HG02973 (cell line): ENCODE measurements at regions not wholly inside any gene's neighbourhood (a gene's known extent, or its start where the extent isn't known, plus 50 kb on each side); places are given as distances from the start of the nearest gene placed in this dataset.

Experiments
- ATAC-seq: cut with Tn5 transposase; IDR thresholded peaks from one replicate; pipeline ENCODE4 v1.9.1; 2021; ENCODE audit warnings: moderate library complexity; ENCODE audit not compliant: unreplicated experiment

DNA sequence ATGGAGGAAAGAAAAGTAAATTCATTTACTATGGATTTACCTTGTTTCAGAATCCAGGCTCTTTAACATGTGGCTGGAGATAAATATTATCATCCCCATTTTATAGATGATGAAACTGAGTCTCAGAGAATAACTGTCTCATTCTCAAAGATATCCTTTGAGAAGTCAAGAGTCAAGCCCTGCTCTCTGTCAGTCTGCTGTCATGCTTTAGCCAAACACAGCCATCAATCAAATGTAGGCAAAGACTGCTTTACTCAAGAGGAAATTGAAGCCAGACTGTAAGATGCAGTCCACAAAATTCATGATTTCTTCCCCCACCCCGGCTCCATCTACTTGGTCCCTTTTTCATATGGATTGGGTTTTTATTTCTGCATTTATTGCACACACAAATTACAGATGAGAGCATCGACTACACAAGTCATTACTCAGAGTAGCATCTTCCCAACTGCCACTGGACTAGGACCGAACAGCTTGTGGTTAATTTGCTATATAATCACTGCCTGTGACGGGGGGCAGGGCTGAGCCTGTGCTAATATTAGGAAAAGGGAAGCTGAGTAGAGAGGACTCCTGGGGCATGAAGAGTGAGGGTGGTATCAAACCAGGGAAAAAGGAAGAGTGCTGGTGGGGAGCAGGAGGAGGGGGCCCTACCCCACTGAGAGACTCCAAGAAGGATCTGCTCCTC, 102.7 kb upstream of the TOP1 start:
- ATAC-seq, result no peak

DNA sequence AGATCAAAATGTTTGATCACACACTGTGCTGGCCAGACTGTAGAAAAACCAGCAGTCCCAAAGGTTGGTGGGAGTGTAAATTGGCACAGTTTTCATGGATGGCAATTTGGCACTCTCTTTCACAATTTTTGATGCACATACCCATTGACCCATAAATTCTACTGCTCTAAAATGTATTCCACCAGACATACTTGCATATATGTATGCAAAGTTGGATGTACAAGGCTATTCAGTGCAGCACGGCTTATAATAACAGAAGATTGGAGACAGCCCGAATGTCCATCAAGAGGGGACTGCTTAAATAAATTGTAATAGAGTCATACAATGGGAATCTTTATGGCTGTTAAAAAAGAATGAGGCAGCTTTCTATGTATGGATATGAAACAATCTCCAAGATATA, 101.7 kb upstream of the TOP1 start:
- no peak for ATAC-seq

DNA sequence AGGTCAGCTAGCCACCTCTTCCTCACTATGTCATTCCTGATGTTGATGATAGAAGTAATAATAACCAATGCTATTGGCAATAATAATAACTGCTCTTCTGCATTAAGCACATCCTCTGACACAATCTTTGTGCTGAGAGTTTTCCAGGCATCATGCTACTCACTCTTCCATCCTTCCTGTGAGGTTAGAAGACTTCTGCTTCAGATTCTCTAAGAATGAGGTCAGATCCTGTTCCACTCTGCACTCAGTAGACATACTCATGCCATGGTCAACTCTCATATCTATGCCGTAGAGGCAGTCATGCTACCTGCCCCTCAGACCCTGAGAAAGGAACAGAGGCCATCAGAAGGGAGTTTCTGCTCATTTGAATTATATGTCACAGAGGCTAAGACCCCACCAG, 98.1 kb upstream of the TOP1 start:
- no peak for ATAC-seq

DNA sequence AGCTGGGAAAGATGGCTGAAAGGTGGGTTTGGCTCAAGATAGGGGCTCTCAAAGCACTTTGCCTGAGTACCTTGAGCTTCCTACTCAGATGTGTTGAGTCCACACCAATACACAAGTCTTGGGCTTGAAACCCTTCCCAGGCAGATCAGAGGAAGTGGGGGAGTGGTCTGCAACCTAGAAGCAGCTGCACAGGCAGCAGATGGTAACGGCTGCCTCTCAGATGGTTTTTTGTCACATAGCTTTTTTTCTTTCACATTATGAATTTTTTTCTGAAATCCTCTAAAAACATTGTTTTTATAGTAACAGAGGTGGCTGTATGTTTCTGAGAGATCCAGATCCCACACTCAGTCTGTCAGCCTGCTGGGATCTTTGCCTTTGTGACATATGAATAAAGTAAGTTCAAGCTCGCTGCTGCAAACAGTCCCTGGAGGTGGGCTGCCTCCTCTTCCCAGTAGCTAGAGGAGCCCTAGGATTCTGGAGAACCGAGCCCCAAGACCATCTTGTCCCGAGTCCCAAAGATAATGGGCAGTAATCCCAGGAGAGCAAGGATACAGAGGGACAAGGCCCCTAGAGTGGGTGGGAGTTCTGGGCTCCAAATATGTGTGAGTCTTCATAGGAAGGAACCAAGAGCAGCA, 97.1 kb upstream of the TOP1 start:
- no peak for ATAC-seq

DNA sequence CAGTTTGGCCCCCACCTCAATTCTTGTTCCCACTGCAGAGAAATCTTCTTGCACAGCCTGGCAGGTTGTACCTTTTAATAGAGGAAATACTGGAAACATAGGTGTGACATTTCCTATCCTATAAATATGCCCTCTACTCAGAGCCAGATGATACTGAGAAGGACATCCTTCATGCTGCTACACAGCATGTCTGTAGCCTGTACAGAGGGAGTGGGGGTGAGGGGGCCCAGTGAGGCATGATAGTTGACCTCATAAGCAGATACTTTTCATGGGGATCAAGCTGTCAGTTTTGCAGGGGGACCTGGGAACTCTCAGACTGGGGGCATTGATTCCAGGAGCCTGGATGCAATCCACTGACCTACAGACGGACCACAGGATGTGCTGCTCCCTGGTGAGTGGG, 96.2 kb upstream of the TOP1 start:
- no peak for ATAC-seq

DNA sequence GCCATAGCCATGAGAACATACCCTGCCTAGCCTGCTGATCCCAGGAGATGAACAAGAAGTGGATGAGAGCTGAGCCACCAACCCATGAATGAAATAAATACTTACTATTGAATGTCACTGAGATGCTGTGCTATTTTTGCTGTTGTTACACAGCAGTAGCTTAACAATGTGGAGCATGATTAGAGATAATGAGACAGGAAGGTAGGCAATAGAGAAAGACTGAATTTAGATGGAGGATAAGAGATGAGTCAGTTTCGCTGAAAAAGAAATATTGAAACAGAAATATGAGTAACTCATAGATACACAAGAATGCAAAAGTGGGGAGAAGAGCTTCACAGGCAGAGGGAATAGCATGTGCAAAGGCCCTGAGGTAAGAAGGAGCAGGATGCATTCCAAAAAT, 94.9 kb upstream of the TOP1 start:
- no peak for ATAC-seq

DNA sequence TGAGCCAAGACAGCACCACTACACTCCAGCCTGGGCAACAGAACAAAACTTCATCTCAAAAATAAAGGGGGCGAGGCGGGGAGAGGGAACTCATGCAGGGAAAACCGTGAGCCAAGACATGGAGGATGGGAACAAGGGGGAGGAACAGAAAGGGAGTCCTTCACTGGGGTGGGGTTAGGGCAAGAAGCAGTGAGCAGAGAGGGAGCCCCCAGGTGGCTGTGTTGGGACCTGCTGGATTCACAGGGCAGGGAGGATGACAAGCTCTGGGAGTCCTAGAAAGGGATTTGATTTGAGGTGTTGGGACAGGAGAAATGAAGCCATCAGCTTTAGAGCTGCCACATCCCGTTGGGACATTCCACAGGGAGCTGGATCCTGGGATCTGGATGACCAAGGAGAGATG, 90.6 kb upstream of the TOP1 start:
- ATAC-seq, result no peak

DNA sequence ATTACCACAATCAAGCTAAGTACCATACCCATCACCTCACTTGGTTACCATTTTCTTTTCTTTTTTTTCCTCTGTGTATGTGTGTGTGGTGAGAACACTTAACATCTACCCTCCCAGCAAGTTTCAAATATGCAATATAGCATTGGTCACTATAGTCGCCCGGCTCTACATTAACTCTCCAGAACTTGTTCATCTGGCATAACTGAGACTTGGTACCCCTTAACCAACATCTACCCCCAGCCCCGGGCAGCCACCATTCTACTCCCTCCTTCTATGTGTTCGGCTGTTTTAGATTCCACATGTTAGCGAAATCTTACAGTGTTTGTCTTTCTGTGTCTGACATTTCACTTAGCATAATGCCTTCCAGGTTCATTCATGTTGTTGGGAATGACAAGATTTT, 89.0 kb upstream of the TOP1 start:
- ATAC-seq, result no peak

DNA sequence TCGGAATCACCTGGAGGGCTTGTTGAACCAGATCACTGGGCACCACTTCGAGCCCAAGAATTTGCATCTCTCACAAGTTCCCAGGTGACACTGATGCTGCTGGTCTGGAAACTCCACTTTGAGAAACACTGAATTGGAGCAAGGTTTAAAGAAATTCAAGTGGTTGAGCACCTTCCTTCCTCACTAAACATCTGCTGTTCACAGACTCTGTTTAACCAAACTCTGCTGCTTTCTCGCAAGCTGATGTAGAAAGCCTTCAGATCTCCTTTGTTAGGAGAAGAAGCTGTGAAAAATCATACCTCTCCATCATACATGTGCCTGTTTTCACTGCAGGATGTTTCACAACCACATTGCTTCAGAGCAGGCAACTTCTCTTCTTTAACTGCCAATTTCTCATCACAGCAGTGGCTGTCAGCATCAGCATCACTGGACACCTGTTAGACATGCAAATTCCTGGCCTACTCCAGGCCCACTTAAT, 87.5 kb upstream of the TOP1 start:
- no peak for ATAC-seq

DNA sequence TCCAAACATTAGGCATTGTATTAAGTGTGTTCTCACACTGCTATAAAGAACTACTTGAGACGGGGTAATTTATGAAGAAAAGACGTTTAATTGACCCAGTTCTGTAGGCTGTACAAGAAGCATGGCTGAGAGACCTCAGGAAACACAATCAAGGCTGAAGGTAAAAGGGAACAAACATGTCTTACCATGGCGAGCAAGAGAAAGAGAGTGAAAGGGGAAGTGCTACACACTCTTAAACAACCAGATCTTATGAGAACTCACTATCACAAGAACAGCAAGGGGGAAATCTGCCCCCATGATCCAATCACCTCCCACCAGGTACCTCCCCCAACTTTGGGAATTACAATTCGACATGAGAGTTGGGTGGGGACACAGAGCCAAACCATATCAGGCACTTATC, 86.6 kb upstream of the TOP1 start:
- ATAC-seq, result no peak

DNA sequence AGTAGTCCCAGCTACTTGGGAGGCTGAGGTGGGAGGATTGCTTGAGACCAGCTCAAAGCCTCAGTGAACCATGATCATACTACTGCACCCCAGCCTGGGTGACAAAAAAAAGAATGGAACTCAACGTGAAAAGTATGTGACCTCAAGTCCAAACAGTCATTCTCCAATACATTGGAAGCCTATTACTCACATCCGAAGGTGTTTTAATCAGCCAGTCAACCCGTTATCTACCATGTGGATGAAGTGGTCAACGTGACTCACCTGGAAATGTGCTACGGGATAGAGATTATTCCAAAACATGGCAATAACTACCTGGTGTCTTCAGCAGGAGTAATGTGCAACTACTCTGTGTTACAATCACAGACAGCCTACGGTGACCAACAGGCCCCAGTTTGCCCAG, 85.8 kb upstream of the TOP1 start:
- ATAC-seq, result no peak

DNA sequence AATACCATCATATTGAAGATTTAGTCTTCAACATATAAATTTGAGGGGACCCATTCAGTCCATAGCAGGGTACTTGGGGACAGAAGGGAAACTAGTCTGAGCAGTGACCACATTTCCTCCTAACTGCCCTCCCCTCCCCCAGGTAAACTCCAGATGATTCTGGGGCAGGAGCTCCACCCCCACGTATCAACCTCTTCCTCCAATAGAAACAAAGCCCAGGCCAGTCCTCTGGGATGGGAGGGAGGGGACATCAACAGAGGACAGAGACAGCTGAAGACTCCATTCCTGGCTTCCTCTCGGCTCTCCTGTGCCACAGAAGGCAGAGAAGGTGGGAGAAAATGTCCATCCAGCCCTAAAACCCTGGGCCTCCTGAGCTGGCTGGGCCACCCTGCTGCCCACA, 85.0 kb upstream of the TOP1 start:
- no peak for ATAC-seq

DNA sequence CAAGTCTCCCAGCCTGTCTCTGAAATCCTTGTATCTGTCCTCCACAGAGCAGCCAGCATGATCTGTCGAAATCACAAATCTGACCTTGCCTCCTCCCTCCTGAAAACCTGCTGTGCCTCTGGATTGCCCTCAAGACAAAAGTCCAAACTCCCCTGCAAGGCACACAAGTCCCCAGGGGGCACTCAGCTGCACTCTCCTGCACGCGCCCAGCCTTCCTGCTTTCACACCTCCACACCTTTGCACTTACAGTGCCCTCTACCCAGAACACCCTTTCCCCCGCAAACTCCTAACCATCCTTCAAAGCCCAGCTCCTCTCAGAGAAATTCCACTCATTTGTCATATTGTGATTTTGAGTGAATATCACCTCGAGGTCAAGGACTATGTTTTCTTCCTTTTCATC, 83.4 kb upstream of the TOP1 start:
- no peak for ATAC-seq

DNA sequence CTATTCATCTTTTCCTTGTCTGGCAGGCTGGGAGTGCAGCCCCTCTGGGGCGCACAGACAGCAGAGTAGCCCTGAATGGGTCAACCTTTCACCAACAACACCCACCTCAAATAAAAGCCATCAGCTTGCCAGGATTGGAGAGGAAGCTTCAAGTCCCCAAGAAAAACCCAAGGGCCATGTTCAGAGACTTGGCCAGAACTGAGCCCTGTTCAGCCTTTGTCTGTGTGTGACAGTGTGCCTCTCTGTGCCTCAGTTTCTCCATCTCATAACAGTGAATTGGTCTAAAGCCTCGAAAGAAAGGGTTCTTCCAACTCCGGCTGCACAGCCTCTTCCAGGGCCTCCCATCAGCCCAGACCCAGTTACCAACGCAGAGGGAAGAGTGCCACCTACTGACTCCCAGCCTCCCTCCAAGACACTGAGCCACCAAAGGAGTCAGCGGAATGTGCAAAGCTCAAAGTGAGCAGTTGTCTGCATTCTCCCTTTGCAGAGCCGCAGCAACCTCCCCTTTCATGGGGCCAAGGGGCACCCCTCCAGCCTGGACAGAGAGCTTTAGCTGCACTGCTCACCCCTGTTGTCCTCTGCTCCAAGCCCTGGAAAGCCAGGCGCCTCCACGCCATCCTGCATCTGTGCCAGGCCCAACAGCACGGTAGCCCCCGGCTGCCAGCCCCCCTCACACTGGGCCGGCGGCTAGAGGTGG, 82.7 kb upstream of the TOP1 start:
- no peak for ATAC-seq

DNA sequence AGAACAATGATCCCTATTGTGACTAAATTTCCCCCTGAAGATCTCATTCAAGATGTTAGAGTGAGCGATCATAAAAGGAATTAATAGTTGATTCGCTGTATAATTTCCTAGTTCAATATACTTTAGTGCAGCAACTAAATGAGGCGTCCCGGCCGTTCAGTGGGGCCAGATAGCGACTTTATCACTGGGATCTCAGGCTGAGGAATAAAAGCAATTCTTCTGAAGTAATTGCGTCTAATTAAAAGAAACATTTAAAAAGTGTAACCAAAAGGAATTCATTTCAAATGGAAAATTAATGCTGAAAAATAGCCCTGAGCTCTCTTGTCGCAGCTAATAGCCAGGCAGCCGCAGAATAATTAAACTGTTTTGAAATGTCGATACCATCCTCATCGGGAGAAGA, 82.2 kb upstream of the TOP1 start:
- no peak for ATAC-seq

DNA sequence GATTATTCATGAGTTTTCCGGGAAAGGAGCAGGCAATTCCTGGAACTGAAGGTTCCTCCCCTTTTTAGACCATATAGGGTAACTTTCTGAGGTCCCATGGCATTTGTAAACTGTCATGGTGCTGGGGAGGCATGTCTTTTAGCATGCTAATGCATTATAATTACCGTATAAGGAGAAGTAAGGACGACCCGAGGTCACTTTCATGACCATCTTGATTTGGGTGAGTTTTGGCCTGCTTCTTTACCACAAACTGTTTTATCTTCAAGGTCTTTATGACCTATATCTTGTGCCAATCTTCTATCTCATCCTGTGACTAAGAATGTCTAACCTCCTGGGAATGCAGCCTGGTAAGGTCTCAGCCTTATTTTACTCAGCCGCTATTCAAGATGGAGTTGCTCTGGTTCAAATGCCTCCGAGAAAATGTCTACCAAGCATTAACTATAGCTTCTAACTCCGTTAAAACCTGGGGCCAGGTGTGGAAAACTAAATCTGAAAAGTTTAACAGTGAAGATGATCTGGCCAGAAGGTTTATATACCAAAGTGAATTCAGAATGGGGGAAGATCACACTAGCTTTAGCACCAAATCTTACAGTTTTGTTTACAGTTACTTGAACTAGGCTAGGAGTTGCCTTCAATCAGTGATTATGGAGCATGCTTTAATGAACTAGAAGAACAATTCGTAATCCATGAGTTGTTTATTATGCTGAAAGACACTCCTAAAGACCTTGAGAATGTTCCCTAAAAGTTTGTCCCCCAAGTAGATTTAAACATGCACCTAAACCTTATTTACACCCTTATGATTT, 80.0 kb upstream of the TOP1 start:
- no peak for ATAC-seq

DNA sequence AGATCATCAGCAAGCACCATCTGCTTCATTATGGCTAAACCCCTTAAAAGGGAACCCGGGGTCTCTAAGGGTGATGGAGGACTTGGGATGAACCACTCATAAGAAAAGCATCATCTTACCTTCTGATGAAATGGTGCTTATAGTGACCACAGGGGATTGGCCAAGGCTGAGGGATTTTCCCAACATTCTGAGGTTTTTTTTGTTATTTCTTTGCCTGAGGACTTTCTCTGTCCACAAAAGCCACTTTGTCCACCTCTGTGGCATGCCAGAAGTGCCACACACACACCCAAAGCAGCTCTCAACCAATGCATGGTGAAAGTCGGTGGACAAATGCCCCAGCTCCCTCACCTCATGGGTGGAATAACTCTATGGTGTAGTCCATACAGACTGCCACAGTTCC, 79.3 kb upstream of the TOP1 start:
- ATAC-seq, result no peak

DNA sequence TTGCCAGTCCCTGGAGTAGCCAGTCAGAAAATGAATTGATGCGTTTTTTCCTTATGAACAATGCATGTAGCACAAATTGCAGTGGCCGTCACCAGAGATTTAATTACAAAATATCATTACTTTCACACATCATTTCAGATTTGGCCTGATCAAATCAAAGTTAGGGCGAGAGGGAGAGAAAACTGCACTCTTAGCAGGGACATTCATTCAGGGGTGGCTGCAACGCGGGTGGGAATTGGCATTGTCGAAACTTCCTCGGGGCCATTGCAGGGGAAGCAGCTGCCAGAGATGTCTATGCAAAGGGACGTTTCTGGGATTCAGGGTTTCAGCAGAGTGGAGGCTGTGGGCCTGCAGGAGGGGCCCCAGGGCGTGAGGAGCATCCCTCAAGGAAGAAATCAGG, 76.5 kb upstream of the TOP1 start:
- no peak for ATAC-seq

DNA sequence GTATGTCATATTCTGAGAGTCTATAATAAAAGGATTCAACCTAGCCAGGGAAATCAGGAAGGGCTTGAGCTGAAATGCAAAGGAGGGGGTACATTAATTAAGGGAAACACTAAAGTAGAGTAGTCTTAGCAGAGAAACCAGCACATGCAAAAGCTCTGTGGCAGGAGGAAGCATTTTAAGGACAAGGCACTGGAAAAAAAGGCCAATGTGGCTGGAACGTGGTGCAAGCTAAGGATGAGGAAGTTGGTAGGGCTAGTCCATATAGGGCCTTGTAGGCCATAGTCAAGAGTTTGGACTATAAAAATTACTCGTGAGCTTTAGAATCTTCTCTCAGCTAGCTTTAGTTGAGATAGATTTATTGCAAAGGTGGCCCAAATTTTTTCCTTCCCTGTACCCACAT, 75.2 kb upstream of the TOP1 start:
- ATAC-seq, result no peak

DNA sequence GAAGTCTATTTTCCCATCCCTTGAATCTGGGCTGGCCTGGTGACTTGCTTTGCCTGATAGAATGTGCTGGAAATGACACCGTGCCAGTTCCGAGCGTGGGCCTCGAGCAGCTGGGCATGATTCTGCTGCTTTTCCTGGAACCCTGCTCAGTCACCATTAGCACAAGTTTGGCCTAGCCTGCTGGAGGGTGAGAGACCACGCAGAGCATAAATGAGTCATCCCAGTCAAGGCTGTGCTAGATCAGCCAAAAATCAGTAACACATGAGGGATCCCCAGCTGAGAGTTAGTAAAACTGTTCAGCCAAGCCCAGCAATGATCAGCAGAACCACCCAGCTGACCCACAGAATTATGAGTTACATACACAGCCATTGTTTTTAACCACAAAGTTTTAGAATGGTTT, 74.8 kb upstream of the TOP1 start:
- no peak for ATAC-seq

DNA sequence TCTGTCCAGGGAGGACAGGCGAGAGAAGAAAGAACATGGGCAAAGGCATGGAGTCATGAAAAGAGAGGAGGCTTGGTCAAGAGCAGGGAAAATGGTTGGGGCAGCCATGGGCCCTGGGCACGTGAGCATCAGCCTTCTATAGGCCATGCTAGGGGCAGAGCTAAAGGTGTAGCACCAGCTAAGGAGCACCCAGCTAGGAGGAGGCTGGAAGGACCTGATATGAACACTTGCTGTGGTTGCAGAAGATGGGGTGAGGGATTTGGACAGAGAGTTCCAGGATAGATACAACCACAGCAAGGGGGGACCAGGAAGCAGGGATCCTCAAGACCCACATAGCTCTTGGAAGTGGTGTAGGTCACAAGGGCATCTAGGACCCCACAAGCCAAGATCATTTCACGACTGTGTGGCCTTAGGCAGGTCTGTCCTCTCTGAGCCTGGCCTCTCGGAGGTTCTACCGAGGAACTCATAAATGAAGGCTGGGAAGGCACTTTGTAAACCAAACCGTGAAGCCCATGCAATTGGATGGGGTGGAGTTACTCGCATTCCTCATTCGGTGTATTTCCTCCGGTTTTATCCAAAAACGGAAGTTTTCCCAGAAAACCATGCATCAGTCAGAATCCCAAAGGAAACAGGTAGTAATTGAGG, 74.0 kb upstream of the TOP1 start:
- no peak for ATAC-seq
